Stimulated activated memory B cell treated with anti-CD40 and anti-IgM and Interleukin-4, amounts not matched to agents 10 μg/mL and 1 μg/mL and 100 μg/mL, for 72 hours (primary cell): ENCODE measurements at regions not wholly inside any gene's neighbourhood (a gene's known extent, or its start where the extent isn't known, plus 50 kb on each side); places are given as distances from the start of the nearest gene placed in this dataset.
A peak's percentile ranks its signal among the peaks of the same experiment; 100 is the strongest.

Experiments used
- ATAC-seq: fragments of 150-1000 bp; cut with Tn5 transposase; 2 replicates; pipeline ENCODE4 v1.10.0; 2021
- H3K27ac Mint-ChIP-seq: one replicate; pipeline ENCODE4 v1.8.0; 2022; ENCODE audit warnings: mild to moderate bottlenecking, mixed read lengths
- H3K27me3 Mint-ChIP-seq: one replicate; pipeline ENCODE4 v1.8.0; 2022; ENCODE audit warnings: mixed read lengths
- H3K36me3 Mint-ChIP-seq: one replicate; pipeline ENCODE4 v1.8.0; 2022; ENCODE audit warnings: mixed read lengths
- H3K4me1 Mint-ChIP-seq: one replicate; pipeline ENCODE4 v1.8.0; 2022; ENCODE audit warnings: mixed read lengths
- H3K4me3 Mint-ChIP-seq: one replicate; pipeline ENCODE4 v1.8.0; 2022; ENCODE audit warnings: mild to moderate bottlenecking, moderate library complexity, mixed read lengths
- H3K9me3 Mint-ChIP-seq: one replicate; pipeline ENCODE4 v1.8.0; 2022; ENCODE audit warnings: mixed read lengths

DNA sequence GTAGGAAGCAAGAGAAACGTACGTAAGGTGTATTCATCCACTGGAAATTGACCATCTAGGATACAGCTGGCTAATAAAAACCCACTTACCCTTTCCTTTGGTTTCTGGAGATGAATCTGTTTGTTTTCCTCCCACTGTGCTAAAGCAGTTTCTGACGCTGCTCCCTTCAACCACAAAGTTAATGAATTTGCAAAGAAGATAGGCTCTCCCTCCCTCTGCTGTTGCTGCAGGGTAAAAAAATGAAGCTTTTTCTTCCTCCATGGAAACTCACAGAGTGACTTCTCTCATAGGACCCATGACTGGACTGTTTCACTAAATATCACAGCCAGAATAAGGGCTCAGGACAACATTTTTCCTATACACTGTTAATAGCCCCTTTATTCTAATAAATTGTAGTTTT is 172.1 kb upstream of the LRRN1 start:
- Mint-ChIP-seq H3K36me3 (no peaks in the 10 kb centered on the region), H3K4me1 (no peaks in the 10 kb centered on the region), H3K9me3 (peaks cover 4% of the 10 kb centered on the region), H3K27ac (no peak overlapping the region), H3K27me3 (no peaks in the 10 kb centered on the region), H3K4me3 (no peak overlapping the region)
- no peak for ATAC-seq

DNA sequence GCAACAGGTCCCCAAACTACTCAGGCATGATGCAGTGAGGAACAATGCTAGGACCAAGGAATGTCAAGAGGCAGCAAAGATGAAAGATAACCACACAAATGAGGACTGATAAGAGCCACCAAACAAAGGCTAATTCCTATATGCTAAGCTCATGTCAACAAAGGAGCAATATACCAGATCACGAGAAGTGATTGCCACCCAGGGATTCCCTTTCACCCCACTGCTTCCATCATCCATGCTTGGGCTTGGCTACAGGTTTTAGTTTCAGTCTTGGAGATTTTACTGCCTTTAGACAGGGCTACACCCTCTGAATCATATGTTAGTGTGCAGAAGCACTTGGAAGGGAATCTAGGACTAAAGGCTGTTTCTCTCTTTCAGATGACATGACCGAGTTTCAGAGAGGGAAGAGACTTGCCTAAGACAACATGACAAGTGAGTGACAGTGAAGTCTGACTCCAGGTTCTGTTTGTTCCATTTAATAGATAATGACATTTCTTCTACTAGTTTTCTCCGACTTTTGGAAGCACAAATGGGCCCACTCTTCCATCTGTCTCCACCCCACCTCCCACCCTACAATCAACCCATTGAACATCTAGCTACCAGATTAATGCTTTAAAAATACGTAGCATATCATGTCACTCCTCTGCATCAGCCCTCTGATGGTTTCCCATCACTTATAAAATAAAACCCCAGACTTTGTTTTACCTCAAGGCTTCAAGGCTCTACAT is 173.5 kb upstream of the LRRN1 start:
- Mint-ChIP-seq H3K4me1 (no peaks in the 10 kb centered on the region), H3K4me3 (no peak overlapping the region), H3K36me3 (no peaks in the 10 kb centered on the region), H3K27ac (no peak overlapping the region), H3K9me3 (peaks cover 8% of the 10 kb centered on the region), H3K27me3 (no peaks in the 10 kb centered on the region)
- ATAC-seq, result no peak

DNA sequence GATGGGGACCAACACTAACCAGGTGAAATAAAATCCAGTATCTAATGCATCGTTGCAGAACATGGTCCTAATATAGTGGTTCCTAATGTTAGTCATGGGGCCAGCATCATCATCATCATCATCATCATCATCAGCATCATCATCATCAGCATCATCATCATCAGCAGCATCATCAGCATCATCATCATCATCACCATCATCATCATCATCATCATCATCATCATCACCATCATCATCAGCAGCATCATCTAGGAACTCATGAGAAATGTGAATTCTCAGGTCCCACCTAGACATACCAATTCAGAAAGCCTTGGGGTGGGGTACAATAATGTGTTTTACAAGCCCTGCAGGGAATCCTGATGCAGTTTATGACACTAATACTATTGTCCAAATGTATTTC is 179.4 kb upstream of the LRRN1 start:
- Mint-ChIP-seq H3K27ac (no peak overlapping the region), H3K4me1 (no peaks in the 10 kb centered on the region)

DNA sequence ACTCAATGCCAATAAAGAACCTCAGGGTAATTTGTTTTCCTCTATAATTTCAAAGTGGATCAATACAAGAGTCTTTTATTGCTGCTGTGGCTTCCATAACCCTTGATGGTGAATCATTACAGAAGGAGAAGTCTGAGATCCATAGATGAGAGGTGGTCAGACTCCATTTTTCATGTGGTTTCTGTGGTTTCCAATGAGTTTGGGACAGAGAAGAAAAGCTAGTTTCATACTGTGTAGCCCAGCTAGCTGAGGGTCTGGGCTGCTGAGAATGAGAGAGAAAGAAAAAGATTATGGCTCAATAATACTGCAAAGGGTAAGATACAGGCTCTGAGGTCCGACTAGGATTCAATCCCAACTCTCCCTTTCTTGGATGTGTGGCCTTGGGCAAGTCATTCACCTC is 180.6 kb upstream of the LRRN1 start:
- no peaks in the 10 kb centered on the region for H3K36me3 Mint-ChIP-seq
- H3K9me3 Mint-ChIP-seq, result peaks cover 4% of the 10 kb centered on the region
- H3K4me1 Mint-ChIP-seq, result no peaks in the 10 kb centered on the region
- no peak overlapping the region for H3K27ac Mint-ChIP-seq
- ATAC-seq, result no peak
- H3K27me3 Mint-ChIP-seq, result no peaks in the 10 kb centered on the region
- no peak overlapping the region for H3K4me3 Mint-ChIP-seq

More for the DNA sequence above, 179.4 kb upstream of the LRRN1 start:
- H3K36me3 Mint-ChIP-seq, result no peaks in the 10 kb centered on the region
- H3K4me3 Mint-ChIP-seq, result no peak overlapping the region
- no peaks in the 10 kb centered on the region for H3K27me3 Mint-ChIP-seq
- no peak for ATAC-seq
- H3K9me3 Mint-ChIP-seq, result peaks cover 8% of the 10 kb centered on the region

DNA sequence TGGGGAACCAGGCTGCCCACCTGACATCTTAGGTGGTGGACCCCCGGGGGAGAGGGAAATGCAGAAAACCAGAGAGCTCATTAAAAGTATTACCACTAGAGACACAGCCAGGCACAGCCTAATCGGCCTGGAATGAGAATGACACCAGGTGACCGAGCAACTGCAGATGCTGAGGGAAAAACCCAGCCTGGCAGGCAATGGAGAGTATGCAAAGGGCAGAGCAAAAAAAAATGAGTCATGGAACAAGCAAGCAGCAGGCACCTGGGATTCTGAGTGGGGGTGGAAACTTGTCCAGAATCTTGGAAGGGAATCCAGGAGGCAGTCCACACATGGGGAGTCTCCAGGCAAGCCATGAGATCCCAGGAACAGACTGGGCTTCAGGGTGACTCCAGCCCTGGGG is 183.7 kb upstream of the LRRN1 start:
- H3K36me3 Mint-ChIP-seq, result no peaks in the 10 kb centered on the region
- H3K27ac Mint-ChIP-seq, result no peak overlapping the region
- H3K27me3 Mint-ChIP-seq, result no peaks in the 10 kb centered on the region
- no peaks in the 10 kb centered on the region for H3K9me3 Mint-ChIP-seq
- ATAC-seq, result peak; percentile 55
- H3K4me3 Mint-ChIP-seq, result no peak overlapping the region
- H3K4me1 Mint-ChIP-seq, result no peaks in the 10 kb centered on the region

DNA sequence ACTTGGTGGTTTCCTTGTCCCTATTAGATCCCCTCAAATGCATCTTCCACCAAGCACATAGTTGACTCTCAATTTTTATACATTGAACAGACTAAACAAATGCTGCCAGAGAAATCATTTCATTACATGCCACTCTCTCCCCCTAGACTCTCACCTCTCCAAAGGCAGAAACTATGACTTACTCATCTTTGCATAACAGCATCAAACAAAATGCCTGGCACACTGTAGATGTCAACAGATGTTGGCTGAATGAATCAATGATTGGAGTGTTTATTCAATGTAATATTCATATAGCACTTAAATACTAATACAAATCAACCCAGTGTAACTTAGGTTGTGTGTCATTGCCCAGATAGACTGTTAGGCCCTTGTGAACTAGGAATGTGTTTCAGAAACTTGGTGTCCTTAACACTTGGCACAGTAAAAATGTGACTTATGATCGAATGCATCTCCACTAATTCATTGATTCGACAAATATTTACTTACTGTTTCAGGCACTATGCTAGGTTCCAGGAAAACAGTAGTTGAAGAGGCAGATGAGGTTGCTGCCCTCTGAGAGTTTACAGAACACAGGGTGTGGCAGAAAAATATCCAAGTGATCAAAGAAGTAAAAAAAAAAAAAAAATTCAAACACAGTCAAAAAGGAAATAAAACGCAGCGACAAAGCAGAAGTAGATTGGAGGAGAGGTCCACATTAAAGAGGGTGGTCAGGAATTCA is 188.5 kb upstream of the LRRN1 start:
- H3K4me1 Mint-ChIP-seq, result no peaks in the 10 kb centered on the region
- H3K9me3 Mint-ChIP-seq, result peaks cover 3% of the 10 kb centered on the region
- H3K27me3 Mint-ChIP-seq, result no peaks in the 10 kb centered on the region
- no peaks in the 10 kb centered on the region for H3K36me3 Mint-ChIP-seq
- H3K4me3 Mint-ChIP-seq, result no peak overlapping the region
- ATAC-seq, result no peak
- no peak overlapping the region for H3K27ac Mint-ChIP-seq

DNA sequence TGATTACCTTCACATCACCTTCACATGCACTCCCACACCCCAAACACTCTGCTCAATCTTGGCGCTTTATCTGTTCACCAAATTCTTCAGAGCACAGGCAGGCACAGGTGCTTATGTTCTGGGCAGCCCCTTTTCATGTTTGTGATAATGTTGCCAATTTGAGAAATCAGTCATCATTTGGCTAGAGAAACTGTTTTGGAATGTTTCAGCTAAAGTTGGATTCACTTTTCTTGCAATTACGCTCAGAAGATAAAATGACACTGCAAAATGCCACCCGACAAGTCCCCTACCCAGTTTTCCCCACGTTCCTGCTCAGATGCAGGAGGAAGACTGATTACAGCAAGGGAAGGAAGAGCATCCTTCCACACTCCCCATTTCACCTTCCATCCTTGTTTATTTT is 192.9 kb upstream of the LRRN1 start:
- Mint-ChIP-seq H3K9me3 (peaks cover 3% of the 10 kb centered on the region), H3K27ac (no peak overlapping the region), H3K27me3 (no peaks in the 10 kb centered on the region), H3K36me3 (no peaks in the 10 kb centered on the region), H3K4me3 (no peak overlapping the region), H3K4me1 (no peaks in the 10 kb centered on the region)
- no peak for ATAC-seq

DNA sequence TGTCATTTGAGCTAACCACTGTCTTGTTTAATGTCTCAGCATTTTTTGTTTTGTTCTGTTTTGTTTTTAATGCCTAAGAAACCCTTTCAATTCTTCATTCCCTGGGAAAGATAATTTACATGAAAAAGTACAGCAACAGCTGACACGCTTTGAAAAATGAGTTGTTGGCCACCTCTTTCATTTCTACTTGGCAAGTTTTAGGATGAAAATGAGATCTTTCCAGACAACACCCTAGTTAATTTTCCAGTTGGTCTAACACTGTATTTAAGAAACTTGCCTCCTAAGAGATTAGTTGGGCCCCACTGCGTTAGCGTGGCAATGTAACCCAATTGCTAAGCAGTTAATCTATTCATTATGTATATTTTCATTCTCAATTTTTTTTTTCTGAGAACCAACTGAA is 194.0 kb upstream of the LRRN1 start:
- Mint-ChIP-seq H3K4me1 (no peaks in the 10 kb centered on the region), H3K27me3 (no peaks in the 10 kb centered on the region), H3K36me3 (no peaks in the 10 kb centered on the region), H3K9me3 (peaks cover 3% of the 10 kb centered on the region), H3K27ac (no peak overlapping the region), H3K4me3 (no peak overlapping the region)
- no peak for ATAC-seq

DNA sequence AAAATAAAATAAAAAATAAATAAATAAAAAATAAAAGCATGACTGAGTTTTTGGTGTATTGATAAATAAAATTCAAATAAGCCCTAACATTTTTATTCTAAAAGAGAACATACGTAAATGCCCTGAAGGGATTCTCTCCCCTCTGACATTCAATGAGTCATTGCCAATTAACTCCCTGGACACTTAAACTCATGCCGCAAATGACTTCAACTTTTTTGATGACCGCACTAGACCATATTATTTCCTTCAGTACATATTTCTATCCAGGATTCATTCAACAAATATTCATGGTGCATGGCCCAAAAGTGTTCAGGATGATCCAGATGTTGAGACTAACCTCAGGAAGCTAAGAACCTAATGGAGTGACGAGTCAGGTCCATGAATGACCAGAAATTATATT is 195.9 kb upstream of the LRRN1 start:
- no peaks in the 10 kb centered on the region for H3K36me3 Mint-ChIP-seq
- H3K4me1 Mint-ChIP-seq, result no peaks in the 10 kb centered on the region
- H3K27me3 Mint-ChIP-seq, result no peaks in the 10 kb centered on the region
- H3K27ac Mint-ChIP-seq, result no peak overlapping the region
- ATAC-seq, result no peak
- H3K9me3 Mint-ChIP-seq, result no peaks in the 10 kb centered on the region
- H3K4me3 Mint-ChIP-seq, result no peak overlapping the region

DNA sequence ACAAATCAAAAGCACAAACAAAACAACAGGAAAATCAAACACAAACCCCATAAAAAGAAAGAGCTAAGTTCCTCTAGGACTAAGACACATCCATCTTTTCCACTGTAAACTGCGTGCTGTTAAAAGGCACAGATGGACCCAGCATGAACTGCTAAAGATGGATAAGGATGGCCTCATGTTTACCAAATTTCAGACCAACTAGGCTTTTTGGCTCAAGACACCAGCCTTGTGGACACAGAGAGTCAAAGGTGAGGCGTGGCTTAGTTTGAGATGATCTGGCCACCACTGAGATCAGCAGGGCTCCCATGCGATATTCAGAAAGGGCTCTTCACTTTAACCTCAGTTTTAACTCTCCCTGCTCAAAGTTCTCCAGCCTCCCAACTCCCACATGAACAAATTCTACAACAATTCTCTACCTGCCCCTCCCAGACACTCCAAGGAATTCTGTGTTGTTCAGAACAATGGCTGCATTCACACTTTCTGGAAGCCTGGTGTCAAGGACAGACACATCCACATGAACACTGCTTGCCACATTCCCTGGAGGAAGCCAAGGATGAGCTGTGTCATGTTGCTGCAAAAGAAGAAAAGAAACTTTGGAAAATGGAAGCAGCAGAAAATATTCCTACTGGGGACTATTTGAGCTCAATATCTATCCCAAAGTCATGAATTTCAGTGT is 198.4 kb upstream of the LRRN1 start:
- Mint-ChIP-seq H3K27ac (no peak overlapping the region), H3K36me3 (no peaks in the 10 kb centered on the region), H3K9me3 (no peaks in the 10 kb centered on the region), H3K4me3 (no peak overlapping the region), H3K4me1 (no peaks in the 10 kb centered on the region), H3K27me3 (no peaks in the 10 kb centered on the region)
- no peak for ATAC-seq

DNA sequence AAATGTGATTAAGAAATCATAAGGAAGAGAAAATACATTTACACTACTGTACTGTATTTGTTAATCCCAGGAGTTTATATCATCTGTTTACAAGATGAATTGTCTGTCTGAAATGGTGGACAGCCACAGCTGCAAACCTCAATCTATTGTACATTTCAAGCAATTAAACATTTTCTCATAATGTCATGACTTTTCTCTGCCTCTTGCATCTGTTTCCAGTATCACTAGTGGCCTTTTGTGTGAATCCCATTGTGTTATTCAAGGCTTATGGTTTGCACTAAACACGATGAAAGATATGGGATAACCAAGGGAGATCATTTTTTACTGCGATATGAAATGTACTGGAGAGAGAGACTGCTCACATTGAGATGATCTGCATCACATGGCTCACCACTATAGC is 200.2 kb upstream of the LRRN1 start:
- Mint-ChIP-seq H3K4me1 (no peaks in the 10 kb centered on the region), H3K4me3 (no peak overlapping the region)

DNA sequence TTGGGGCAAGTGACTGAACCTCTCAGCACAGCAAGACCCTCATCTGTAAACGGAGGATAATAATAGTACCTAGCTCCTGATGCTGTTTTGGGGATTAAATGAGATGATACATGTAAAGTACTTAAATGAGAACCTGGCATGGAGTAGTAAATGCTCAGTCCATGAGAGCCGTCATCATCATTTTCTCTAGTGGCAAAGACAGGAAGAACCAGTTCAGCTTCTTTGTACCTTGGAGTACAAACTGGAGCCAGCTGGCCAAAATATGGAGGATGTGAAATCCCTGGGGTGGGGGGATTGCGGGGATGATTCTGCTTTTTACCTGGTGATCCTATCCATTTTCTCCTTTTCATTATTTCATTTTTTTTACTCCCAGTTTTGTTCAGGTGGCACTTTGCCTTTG is 204.2 kb upstream of the LRRN1 start:
- no peaks in the 10 kb centered on the region for H3K36me3 Mint-ChIP-seq
- H3K4me1 Mint-ChIP-seq, result no peaks in the 10 kb centered on the region
- H3K9me3 Mint-ChIP-seq, result peaks cover 3% of the 10 kb centered on the region
- H3K27ac Mint-ChIP-seq, result no peak overlapping the region
- no peak overlapping the region for H3K4me3 Mint-ChIP-seq
- no peak for ATAC-seq
- no peaks in the 10 kb centered on the region for H3K27me3 Mint-ChIP-seq

More for the DNA sequence above, 200.2 kb upstream of the LRRN1 start:
- Mint-ChIP-seq H3K27me3 (no peaks in the 10 kb centered on the region), H3K36me3 (no peaks in the 10 kb centered on the region), H3K9me3 (no peaks in the 10 kb centered on the region), H3K27ac (no peak overlapping the region)
- no peak for ATAC-seq

DNA sequence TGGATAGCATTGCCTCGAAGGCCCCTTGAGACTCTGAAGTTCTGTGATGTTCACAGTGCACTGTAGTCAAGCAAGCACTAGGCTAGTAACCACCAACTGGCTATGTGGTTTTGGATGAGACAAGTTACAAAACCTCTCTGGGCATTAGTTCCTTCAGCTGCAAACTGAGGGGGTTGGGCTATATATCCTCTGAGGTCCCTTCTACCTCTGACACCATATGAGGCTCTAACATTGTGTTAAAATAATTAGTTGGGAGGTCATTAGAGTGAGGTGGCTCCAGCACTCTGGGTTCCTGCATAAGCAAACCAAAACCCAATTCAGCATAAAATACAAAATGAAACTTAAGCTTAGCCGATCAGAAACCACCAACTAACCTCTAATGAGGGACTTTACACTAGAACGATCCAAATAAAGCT is 209.5 kb upstream of the LRRN1 start:
- H3K36me3 Mint-ChIP-seq, result no peaks in the 10 kb centered on the region
- H3K9me3 Mint-ChIP-seq, result peaks cover 3% of the 10 kb centered on the region
- peaks cover 6% of the 10 kb centered on the region for H3K4me1 Mint-ChIP-seq
- peak; percentile 48 for ATAC-seq
- H3K27me3 Mint-ChIP-seq, result no peaks in the 10 kb centered on the region
- H3K4me3 Mint-ChIP-seq, result no peak overlapping the region
- no peak overlapping the region for H3K27ac Mint-ChIP-seq

DNA sequence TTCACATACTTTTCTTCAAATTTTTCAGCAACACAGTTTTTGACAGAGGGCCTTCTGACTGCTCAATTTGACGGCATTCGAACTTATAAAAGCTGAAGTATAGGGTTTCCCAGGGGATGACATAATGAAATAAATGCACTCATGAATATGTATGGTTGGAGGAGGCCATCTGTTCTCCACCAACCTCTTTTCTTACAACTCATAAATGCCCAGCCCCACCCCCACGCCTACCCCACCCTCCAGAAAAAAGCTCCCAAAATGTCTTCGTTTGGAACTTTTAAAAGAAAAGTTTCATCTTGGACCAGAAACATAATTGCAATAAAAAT is 211.6 kb upstream of the LRRN1 start:
- ATAC-seq, result no peak
- Mint-ChIP-seq H3K9me3 (peaks cover 3% of the 10 kb centered on the region), H3K4me1 (peaks cover 6% of the 10 kb centered on the region), H3K27ac (no peak overlapping the region), H3K4me3 (no peak overlapping the region), H3K36me3 (no peaks in the 10 kb centered on the region), H3K27me3 (no peaks in the 10 kb centered on the region)

DNA sequence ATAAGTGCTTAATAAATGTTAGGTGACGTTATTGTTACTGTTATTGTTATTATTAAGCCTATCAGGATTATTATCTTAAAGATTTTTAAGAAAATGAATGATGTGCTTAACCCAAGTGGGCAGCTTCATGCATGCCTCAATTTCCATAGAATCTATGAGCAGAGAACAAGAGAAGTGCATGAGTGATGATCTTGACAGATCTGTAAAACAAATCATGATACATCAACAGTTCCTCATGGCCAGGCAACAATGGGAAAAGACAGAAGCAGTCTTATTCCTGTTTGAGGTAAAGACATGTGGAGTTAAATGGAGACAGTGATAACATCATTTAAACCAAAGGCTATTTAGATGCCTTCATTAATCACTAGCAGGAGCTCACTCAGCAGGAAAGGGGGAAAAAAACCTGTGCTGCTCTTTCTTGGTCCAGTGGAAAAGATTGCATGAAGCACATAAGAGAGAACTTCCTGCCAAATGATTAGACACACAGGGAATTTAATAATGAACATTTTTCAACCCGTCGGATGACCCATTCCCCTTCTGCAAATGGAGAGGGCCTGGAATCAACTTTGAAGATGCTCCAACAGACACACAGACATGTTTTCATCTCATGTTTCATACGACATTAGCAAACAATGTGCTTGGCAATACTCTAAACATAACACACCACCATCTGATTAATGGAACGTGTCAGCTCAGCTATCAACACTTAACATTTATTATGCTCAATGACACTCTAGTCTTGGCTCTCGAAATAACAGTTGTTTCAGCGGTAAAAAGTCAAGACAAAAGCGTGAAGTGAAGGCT is 212.2 kb upstream of the LRRN1 start:
- no peaks in the 10 kb centered on the region for H3K27me3 Mint-ChIP-seq
- no peaks in the 10 kb centered on the region for H3K36me3 Mint-ChIP-seq
- H3K9me3 Mint-ChIP-seq, result peaks cover 3% of the 10 kb centered on the region
- H3K4me1 Mint-ChIP-seq, result peaks cover 6% of the 10 kb centered on the region
- ATAC-seq, result no peak
- no peak overlapping the region for H3K4me3 Mint-ChIP-seq
- H3K27ac Mint-ChIP-seq, result no peak overlapping the region
